Endothelial cell of umbilical vein (primary cell): ENCODE measurements at regions not wholly inside any gene's neighbourhood (a gene's known extent, or its start where the extent isn't known, plus 50 kb on each side); places are given as distances from the start of the nearest gene placed in this dataset.

Experiments used
- BruUV-seq: library from RNA; stranded (reverse); fragments of 400-500 nt; replicated peaks from 2 replicates; lab custom pipeline; 2021; lab: Mats Ljungman, UMichigan
- CTCF ChIA-PET: fragments of 300-600, 350-600 bp; sonication (Branson Sonifier 250); formaldehyde crosslinking; loops from one replicate; lab custom pipeline; 2021; ENCODE audit warnings: antibody characterized with exemption, inconsistent platforms; lab: Charles Lee
- POLR2A ChIA-PET: fragments of 300-600, 350-600 bp; sonication (Branson Sonifier 250); formaldehyde crosslinking; loops from one replicate; lab custom pipeline; 2021; ENCODE audit warnings: antibody characterized with exemption, inconsistent platforms; lab: Charles Lee
- DNase-seq: peaks from one replicate; pipeline ENCODE4 v3.0.0-alpha.2; 2011; ENCODE audit warnings: low read depth, low spot score
- FAIRE-seq: peaks from 2 replicates; lab custom pipeline; 2011; peaks lifted over from hg19 to GRCh38; lab: Jason Lieb, UNC
- H2AFZ ChIP-seq: 2 replicates; pipeline ENCODE4 v1.6.0; 2012; ENCODE audit warnings: low read depth, low read length, control low read depth, inconsistent platforms
- H3K27ac ChIP-seq: 2 replicates; pipeline ENCODE4 v1.5.1; 2011; ENCODE audit warnings: low read depth, mild to moderate bottlenecking, control low read depth, low read length, moderate library complexity; ENCODE audit not compliant: insufficient read depth
- H3K27me3 ChIP-seq, 2 experiments: 2 replicates each; pipeline versions ENCODE4 v1.6.0 to v1.6.1; 2011; ENCODE audit warnings: low read length in 2 of 2, mixed read lengths in 1 of 2; ENCODE audit not compliant: control insufficient read depth in 2 of 2, insufficient read depth in 2 of 2
- H3K36me3 ChIP-seq, 2 experiments: 2 replicates in 1 of 2; 3 replicates in 1 of 2; pipeline ENCODE4 v1.5.1; 2011; ENCODE audit warnings: low read length in 2 of 2, mild to moderate bottlenecking in 1 of 2, moderate library complexity in 1 of 2; ENCODE audit not compliant: control insufficient read depth in 2 of 2, insufficient read depth in 2 of 2; ENCODE audit errors: extremely low read depth in 1 of 2
- H3K4me1 ChIP-seq: 3 replicates; pipeline ENCODE4 v1.5.1; 2011; ENCODE audit warnings: mild to moderate bottlenecking, low read length; ENCODE audit not compliant: control insufficient read depth, insufficient read depth; ENCODE audit errors: extremely low read depth
- H3K4me2 ChIP-seq: 2 replicates; pipeline ENCODE4 v1.6.1; 2011; ENCODE audit warnings: low read length, control low read depth, mixed read lengths; ENCODE audit not compliant: insufficient read depth
- H3K4me3 ChIP-seq, 3 experiments: fragments of 200-600 bp in 1 of 3; sonication (generic), shearing (Covaris generic) in 1 of 3; replicated peaks in 1 of 3; 2 replicates each; pipeline ENCODE4 v1.5.1; 2011 to 2016; ENCODE audit warnings: control low read depth in 3 of 3, low read length in 3 of 3, mild to moderate bottlenecking in 2 of 3, inconsistent platforms in 1 of 3, low read depth in 1 of 3, moderate library complexity in 1 of 3; ENCODE audit not compliant: insufficient read depth in 1 of 3
- H3K79me2 ChIP-seq: 2 replicates; pipeline ENCODE4 v1.6.0; 2012; ENCODE audit warnings: low read length, inconsistent platforms; ENCODE audit not compliant: control insufficient read depth, insufficient read depth
- H3K9ac ChIP-seq: replicated peaks from 2 replicates; pipeline ENCODE3; 2011; ENCODE audit warnings: low read length, control low read depth; ENCODE audit not compliant: insufficient read depth; ENCODE audit errors: extremely low read depth
- H3K9me1 ChIP-seq: replicated peaks from 3 replicates; pipeline ENCODE4 v1.6.0; 2011; ENCODE audit warnings: mild to moderate bottlenecking, low read length; ENCODE audit not compliant: control insufficient read depth, insufficient read depth; ENCODE audit errors: extremely low read depth
- H3K9me3 ChIP-seq: replicated peaks from 2 replicates; pipeline ENCODE4 v1.5.1; 2012; ENCODE audit warnings: low read length, inconsistent platforms; ENCODE audit not compliant: control insufficient read depth, insufficient read depth
- H4K20me1 ChIP-seq: replicated peaks from 2 replicates; pipeline ENCODE3; 2011; ENCODE audit warnings: mild to moderate bottlenecking, low read length; ENCODE audit not compliant: control insufficient read depth, insufficient read depth; ENCODE audit errors: extremely low read depth
- EZH2 ChIP-seq: IDR thresholded peaks from 2 replicates; pipeline ENCODE4 v1.6.1; 2012; ENCODE audit warnings: borderline replicate concordance, low read depth, mild to moderate bottlenecking, moderate library complexity, low read length, inconsistent platforms; ENCODE audit not compliant: severe bottlenecking
- FOS ChIP-seq: IDR thresholded peaks from 2 replicates; pipeline ENCODE4 v1.6.1; 2011; ENCODE audit warnings: mild to moderate bottlenecking, low read length, moderate library complexity, borderline replicate concordance; ENCODE audit not compliant: insufficient read depth
- GATA2 ChIP-seq: IDR thresholded peaks from 2 replicates; pipeline ENCODE4 v1.7.0; 2011; ENCODE audit warnings: low read depth, mild to moderate bottlenecking, moderate library complexity, mixed read lengths, low read length; ENCODE audit not compliant: insufficient read length, insufficient read depth
- JUN ChIP-seq: IDR thresholded peaks from 2 replicates; pipeline ENCODE4 v1.6.1; 2011; ENCODE audit warnings: borderline replicate concordance, low read depth; ENCODE audit not compliant: insufficient read length, insufficient read depth
- POLR2A ChIP-seq: IDR thresholded peaks from 2 replicates; pipeline ENCODE4 v1.6.1; 2012; ENCODE audit warnings: low read depth, mild to moderate bottlenecking, control low read depth, low read length
- POLR2AphosphoS5 ChIP-seq: IDR thresholded peaks from 2 replicates; pipeline ENCODE4 v1.6.1; 2012; ENCODE audit warnings: low read depth, mild to moderate bottlenecking, control low read depth, low read length, moderate library complexity; ENCODE audit not compliant: insufficient read depth
- dilution Hi-C: fragments of 300-500 bp; cut with MboI; formaldehyde crosslinking; loops from one replicate; pipeline ENCODE4 v1.15.0; 2019; ENCODE audit warnings: low sequenced_read_pairs; ENCODE audit not compliant: extremely low pct_ligation_motif_present
- intact Hi-C: fragments of 100-400 bp; cut with micrococcal nuclease; formaldehyde crosslinking; loops from one replicate; pipeline ENCODE4 v1.10.0; 2022
- TF ChIP-seq, protein P1 (sequence below), 2 donors: IDR thresholded peaks; 1 replicate in 1 of 2; 2 replicates in 1 of 2; pipeline ENCODE4 v1.5.1; 2011; ENCODE audit warnings: low read length in 2 of 2, mild to moderate bottlenecking in 2 of 2, moderate library complexity in 2 of 2, control low read depth in 1 of 2, inconsistent platforms in 1 of 2, low read depth in 1 of 2; ENCODE audit not compliant: insufficient read depth in 1 of 2; ENCODE audit errors: extremely low read depth in 1 of 2

DNA sequence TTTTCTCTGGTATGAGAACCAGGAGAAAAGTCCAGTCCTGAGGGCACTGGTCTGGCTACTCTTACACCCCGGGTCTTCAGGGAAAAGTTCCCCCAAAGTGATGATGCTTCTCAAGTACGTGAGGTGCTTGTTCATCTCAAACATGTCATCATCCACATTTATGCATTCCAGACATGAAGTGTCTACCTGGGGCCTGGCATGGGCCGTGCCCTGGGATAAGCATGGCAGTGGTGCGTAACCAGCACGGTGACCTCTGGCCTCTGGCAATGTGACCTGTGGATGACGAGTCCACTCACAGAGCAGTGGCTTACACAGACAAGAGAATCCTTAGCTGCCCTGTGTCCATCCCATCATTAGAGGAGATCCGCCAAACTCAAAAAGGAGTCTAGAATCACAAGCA lies 74.8 kb upstream of the LGALSL start:
- dilution Hi-C loops (no loop called here), intact Hi-C loops (no loop called here)

More for the DNA sequence above, 74.8 kb upstream of the LGALSL start:
- FAIRE-seq (no peak), DNase-seq (no peak)
- H3K9me1 ChIP-seq, result no peaks in the 10 kb centered on the region
- H3K4me3 ChIP-seq, result no peak overlapping the region
- H2AFZ ChIP-seq, result no peak overlapping the region
- H3K9ac ChIP-seq, result no peak overlapping the region
- no peaks in the 10 kb centered on the region for H3K4me1 ChIP-seq
- no peaks in the 10 kb centered on the region for H3K79me2 ChIP-seq
- CTCF ChIA-PET, result no interaction called here
- TF ChIP-seq EZH2 (no peak), FOS (no peak), POLR2A (no peak), GATA2 (no peak), JUN (no peak), POLR2AphosphoS5 (no peak)
- TF ChIP-seq, protein P1, sequence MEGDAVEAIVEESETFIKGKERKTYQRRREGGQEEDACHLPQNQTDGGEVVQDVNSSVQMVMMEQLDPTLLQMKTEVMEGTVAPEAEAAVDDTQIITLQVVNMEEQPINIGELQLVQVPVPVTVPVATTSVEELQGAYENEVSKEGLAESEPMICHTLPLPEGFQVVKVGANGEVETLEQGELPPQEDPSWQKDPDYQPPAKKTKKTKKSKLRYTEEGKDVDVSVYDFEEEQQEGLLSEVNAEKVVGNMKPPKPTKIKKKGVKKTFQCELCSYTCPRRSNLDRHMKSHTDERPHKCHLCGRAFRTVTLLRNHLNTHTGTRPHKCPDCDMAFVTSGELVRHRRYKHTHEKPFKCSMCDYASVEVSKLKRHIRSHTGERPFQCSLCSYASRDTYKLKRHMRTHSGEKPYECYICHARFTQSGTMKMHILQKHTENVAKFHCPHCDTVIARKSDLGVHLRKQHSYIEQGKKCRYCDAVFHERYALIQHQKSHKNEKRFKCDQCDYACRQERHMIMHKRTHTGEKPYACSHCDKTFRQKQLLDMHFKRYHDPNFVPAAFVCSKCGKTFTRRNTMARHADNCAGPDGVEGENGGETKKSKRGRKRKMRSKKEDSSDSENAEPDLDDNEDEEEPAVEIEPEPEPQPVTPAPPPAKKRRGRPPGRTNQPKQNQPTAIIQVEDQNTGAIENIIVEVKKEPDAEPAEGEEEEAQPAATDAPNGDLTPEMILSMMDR (IDR thresholded peaks at IDR 0.05; ENCODE audit: extremely low read depth in 1 of 2, insufficient read depth in 1 of 2, low read depth in 1 of 2, low read length in 2 of 2), result no peak
- POLR2A ChIA-PET, result no interaction called here
- H3K27ac ChIP-seq, result no peak overlapping the region
- no peaks in the 10 kb centered on the region for H4K20me1 ChIP-seq
- H3K9me3 ChIP-seq, result no peaks in the 10 kb centered on the region
- peaks cover 0 to 5% of the 10 kb centered on the region in 2 experiments for H3K27me3 ChIP-seq
- no peaks in the 10 kb centered on the region for H3K36me3 ChIP-seq
- BruUV-seq, result no TSS peak
- H3K4me2 ChIP-seq, result no peak overlapping the region
